Ascending aorta (tissue), 2 donors: ENCODE measurements at regions not wholly inside any gene's neighbourhood (a gene's known extent, or its start where the extent isn't known, plus 50 kb on each side); places are given as distances from the start of the nearest gene placed in this dataset.

Experiments used
- DNase-seq, 2 donors: peaks; one replicate each; pipeline ENCODE4 v3.0.0-alpha.2; 2019; ENCODE audit warnings: low spot score in 2 of 2
- H3K27ac ChIP-seq, 2 donors: fragments of 200-600 bp; sonication (generic); one replicate each; pipeline ENCODE4 v1.5.1; 2016 to 2017; ENCODE audit warnings: mild to moderate bottlenecking in 1 of 2
- H3K27me3 ChIP-seq: fragments of 200-600 bp; sonication (generic); one replicate; pipeline ENCODE4 v1.5.1; 2017
- H3K36me3 ChIP-seq, 2 donors: fragments of 200-600 bp; sonication (generic); one replicate each; pipeline ENCODE4 v1.5.1; 2016
- H3K4me1 ChIP-seq, 2 donors: fragments of 200-600 bp; sonication (generic); one replicate each; pipeline ENCODE4 v1.5.1; 2016 to 2017; ENCODE audit warnings: mild to moderate bottlenecking in 1 of 2
- H3K4me3 ChIP-seq, 2 donors: fragments of 200-600 bp; sonication (generic); one replicate each; pipeline ENCODE4 v1.5.1; 2016 to 2017; ENCODE audit warnings: mild to moderate bottlenecking in 1 of 2
- H3K9me3 ChIP-seq, 2 donors: fragments of 200-600 bp; sonication (generic); one replicate each; pipeline ENCODE4 v1.5.1; 2016
- CTCF ChIP-seq, 3 experiments: fragments of 200-600 bp in 2 of 3; fragments of 450-650 bp in 1 of 3; sonication (generic) in 2 of 3; IDR thresholded peaks; one replicate each; pipeline ENCODE4 v1.5.1; 2016 to 2019; ENCODE audit warnings: antibody characterized with exemption in 3 of 3, mild to moderate bottlenecking in 1 of 3, moderate library complexity in 1 of 3
- intact Hi-C: fragments of 100-400 bp; cut with DNase I; formaldehyde crosslinking; loops from one replicate; pipeline ENCODE4 v1.15.1; 2023

GRCh38 chr21:36647279-36648093 is 51.4 kb upstream of the SIM2 start:
- intact Hi-C loops: no loop called here
- no peaks in the 10 kb centered on the region for H3K9me3 ChIP-seq
- no peaks in the 10 kb centered on the region for H3K27me3 ChIP-seq
- no peak for TF ChIP-seq CTCF (IDR thresholded peaks at IDR 0.05)
- H3K4me3 ChIP-seq: no peak overlapping the region
- H3K36me3 ChIP-seq: no peaks in the 10 kb centered on the region
- no peak for DNase-seq
- H3K4me1 ChIP-seq: no peaks in the 10 kb centered on the region
- no peak overlapping the region for H3K27ac ChIP-seq
